ENCODE measurements at regions not wholly inside any gene's neighbourhood (a gene's known extent, or its start where the extent isn't known, plus 50 kb on each side); places are given as distances from the start of the nearest gene placed in this dataset.

- TF ChIP-seq CTCF (IDR thresholded peaks at IDR 0.05), result no peak
- no peak for TF ChIP-seq POLR2A (IDR thresholded peaks at IDR 0.05)
Measured at GRCh38 chr2:55112229-55113031, 62.2 kb upstream of the RTN4 start.

Data from prostate gland (tissue), 2 donors.